ENCODE measurements at regions not wholly inside any gene's neighbourhood (a gene's known extent, or its start where the extent isn't known, plus 50 kb on each side); places are given as distances from the start of the nearest gene placed in this dataset.
"Not testable (repeated sequence)": the region's sequence is repeated elsewhere in the genome, so short reads cannot be mapped to it uniquely, and the experiment has no call there.

- DNase-seq (ENCODE audit: low read depth) = no peak
These were observed 83.1 kb upstream of the LYPLAL1 start for GRCh38 chr1:219090607-219091006.

GRCh38 chr1:219092206-219092605 is 81.5 kb upstream of the LYPLAL1 start:
- peak; percentile 23 for DNase-seq (ENCODE audit: low read depth)

- DNase-seq (ENCODE audit: low read depth) = no peak
These were observed 74.4 kb upstream of the LYPLAL1 start for GRCh38 chr1:219099307-219099706.

- no peak for DNase-seq (ENCODE audit: low read depth)
These were observed 73.6 kb upstream of the LYPLAL1 start for GRCh38 chr1:219100059-219100458.

GRCh38 chr1:219102466-219102865 is 71.2 kb upstream of the LYPLAL1 start:
- not testable (repeated sequence) for DNase-seq (ENCODE audit: low read depth)

- no peak for DNase-seq (ENCODE audit: low read depth)
These were observed 67.8 kb upstream of the LYPLAL1 start for GRCh38 chr1:219105893-219106292.

- DNase-seq (ENCODE audit: low read depth) = no peak
These were observed 64.2 kb upstream of the LYPLAL1 start for GRCh38 chr1:219109424-219110018.

GRCh38 chr1:219113261-219113660 is 60.4 kb upstream of the LYPLAL1 start:
- DNase-seq (ENCODE audit: low read depth) = no peak

GRCh38 chr1:219114014-219114413 is 59.7 kb upstream of the LYPLAL1 start:
- no peak for DNase-seq (ENCODE audit: low read depth)

- no peak for DNase-seq (ENCODE audit: low read depth)
These were observed 53.8 kb upstream of the LYPLAL1 start for GRCh38 chr1:219119839-219120238.

- peak; percentile 96 for DNase-seq (ENCODE audit: low read depth)
These were observed 52.8 kb upstream of the LYPLAL1 start for GRCh38 chr1:219120624-219121544.

GRCh38 chr1:219121679-219122078 is 52.0 kb upstream of the LYPLAL1 start:
- DNase-seq (ENCODE audit: low read depth) = no peak

- no peak for DNase-seq (ENCODE audit: low read depth)
These were observed 50.6 kb upstream of the LYPLAL1 start for GRCh38 chr1:219123036-219123435.
